GM23248 (cell line): ENCODE measurements at regions not wholly inside any gene's neighbourhood (a gene's known extent, or its start where the extent isn't known, plus 50 kb on each side); places are given as distances from the start of the nearest gene placed in this dataset.

Source experiments
- EZH2 ChIP-seq: fragments of 200-600 bp; sonication (generic); IDR thresholded peaks from 2 replicates; pipeline ENCODE4 v1.6.1; 2018; ENCODE audit warnings: antibody characterized with exemption, mild to moderate bottlenecking; ENCODE audit not compliant: insufficient read depth, poor library complexity, severe bottlenecking
- EZH2phosphoT487 ChIP-seq: fragments of 200-600 bp; sonication (generic); IDR thresholded peaks from 2 replicates; pipeline ENCODE4 v1.6.1; 2018; ENCODE audit warnings: antibody characterized with exemption, moderate library complexity, mild to moderate bottlenecking, low read depth; ENCODE audit not compliant: insufficient read depth

DNA sequence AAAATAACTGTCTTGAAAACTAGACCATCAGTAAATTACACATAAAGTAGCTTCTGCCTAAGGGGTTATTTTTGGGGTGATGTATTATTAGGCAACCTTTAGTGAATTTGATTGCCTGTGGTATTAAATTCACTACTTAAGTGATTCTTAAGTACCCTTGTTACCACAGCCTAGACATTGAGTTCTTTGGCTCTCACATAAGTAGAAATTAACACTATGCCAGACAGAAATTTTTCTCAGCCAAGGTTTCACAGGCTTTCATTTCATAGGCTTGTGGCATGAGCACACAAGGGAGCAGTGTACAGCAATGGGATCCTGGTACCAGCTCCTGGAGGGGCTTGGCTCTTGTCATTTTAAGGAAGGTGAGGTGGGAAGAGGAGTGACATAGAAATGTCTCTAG, 218.5 kb downstream of the AASDHPPT start:
- TF ChIP-seq EZH2 (no peak), EZH2phosphoT487 (no peak)
